ENCODE measurements at regions not wholly inside any gene's neighbourhood (a gene's known extent, or its start where the extent isn't known, plus 50 kb on each side); places are given as distances from the start of the nearest gene placed in this dataset.

DNA sequence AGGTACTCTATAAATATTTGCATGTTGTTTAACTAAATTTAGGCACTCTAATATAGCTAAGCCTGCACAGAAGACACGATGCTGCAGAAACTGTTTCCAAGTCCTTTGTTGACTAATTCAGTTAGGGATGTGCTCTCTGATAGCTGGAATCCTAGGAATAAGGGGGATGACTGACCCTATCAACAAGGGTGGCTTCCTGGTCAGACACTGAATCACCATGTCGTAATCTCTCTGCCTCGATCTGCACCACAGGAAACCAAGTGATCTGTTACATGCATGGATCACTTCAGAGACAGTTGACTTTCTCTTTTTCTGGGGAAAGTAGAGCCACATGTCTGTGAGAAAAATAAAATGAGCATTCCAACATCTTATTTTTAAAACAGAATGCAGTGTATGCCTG, 169.1 kb downstream of the GUCY2F start:
- DNase-seq (ENCODE audit: low read depth in 2 of 2), result no peak

DNA sequence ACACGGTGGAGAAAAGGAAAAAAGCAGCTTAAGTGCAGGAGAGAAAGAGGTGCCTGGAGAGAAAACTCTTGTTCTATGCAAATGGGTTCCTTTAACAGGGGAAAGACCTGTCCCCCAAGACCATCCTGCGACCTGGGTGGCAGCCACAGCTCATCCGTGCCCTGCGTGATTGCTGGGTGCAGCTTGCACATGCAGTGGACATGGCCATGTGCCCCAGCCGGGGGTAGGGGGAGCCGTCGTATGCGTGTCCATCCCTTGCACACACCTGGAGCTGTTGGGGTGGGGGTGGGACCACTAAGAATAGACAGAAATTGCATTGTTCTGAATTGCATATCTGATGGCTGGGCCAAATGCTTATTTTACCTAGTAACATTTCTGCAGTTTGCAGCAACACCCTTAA, 171.9 kb downstream of the GUCY2F start:
- DNase-seq (ENCODE audit: low read depth in 2 of 2), result no peak

DNA sequence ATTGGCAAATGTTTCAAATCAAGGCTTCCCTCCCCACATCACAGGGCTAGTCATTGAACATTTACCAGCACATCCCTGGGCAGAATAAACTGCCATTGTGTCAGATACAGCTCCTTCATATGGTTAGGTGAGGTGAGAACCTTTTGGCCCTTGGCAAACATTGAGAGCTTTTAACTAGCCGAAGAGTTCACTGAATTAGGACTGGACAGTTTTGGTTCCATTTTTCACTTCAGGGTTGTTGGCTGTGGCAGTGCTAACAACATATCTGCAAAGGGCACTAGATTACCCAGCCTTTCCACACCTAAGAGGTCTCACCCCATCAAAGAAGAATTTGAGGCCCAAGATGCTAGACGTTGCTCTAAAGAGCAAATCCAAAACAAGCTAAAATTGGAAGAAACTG, 180.7 kb downstream of the GUCY2F start:
- DNase-seq (ENCODE audit: low read depth in 2 of 2), result no peak

DNA sequence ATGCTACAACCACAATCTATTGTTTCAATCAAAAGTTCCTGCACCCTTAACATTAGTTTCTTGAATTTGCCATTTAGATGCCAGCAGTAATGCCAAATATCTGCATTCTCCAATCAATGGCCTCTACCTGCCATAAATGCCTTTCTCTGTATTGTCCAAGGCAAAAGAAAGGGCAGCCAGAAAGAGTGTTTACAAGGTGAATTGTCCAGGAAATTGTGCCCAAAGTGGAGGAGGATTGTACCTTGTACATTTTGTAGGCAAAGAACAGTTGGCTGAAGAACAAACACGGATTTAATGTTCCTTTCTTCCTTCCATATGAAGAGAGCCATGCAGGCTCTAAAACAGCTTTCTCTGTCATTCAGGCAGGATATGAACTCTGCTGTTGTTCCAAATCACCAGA, 181.5 kb downstream of the GUCY2F start:
- no peak for DNase-seq (ENCODE audit: low read depth in 2 of 2)

DNA sequence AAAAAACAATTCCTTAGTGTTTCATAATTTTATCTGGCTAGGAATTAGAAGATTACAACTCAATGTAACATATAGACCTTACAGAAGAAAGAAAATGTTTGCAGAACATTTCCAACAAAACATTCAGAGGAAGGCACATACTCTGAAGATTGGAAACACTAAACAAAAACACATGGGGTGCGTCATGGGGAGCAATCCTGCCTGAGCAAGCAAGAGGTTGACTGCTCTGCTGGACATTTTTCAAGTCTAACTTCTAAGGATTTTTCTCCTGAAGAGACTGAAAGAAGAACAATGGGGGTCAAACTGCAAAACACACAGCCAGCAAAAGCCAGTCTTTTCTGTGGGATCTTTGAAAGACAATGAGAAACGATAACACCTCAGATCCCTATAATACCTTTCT, 182.8 kb downstream of the GUCY2F start:
- no peak for DNase-seq (ENCODE audit: low read depth in 2 of 2)

DNA sequence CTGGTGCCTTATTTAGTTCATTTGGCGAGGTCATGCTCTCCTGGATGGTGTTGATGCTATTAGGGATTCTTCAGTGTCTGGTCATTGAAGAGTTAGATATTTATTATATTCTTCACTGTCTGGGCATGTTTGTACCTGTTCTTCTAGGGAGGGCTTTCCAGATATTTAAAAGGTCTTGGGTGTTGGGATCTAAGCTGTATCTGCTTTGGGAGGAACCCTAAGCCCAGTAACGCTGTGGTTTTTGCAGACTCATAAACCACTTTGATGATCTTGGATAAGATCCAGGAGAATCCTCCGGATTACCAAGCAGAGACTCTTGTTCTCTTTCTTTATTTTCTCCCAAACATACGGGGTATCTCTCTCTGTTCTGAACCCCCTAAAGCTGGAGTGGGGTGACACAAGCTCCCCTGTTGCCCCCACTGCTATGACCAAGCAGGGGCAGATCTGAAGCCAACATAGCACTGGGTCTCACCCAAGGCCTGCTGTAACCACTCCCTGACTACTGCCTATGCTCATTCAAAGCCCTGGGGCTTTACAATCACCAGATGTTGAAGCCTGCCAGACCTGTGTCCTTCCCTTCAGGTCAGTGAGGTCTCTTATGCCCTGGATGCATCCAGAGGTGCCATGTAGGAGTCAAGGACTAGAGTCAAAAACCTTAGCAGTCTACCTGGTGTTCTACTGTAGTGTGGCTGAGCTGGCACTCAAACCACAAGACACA, 187.6 kb downstream of the GUCY2F start:
- no peak for DNase-seq (ENCODE audit: low read depth in 2 of 2)

DNA sequence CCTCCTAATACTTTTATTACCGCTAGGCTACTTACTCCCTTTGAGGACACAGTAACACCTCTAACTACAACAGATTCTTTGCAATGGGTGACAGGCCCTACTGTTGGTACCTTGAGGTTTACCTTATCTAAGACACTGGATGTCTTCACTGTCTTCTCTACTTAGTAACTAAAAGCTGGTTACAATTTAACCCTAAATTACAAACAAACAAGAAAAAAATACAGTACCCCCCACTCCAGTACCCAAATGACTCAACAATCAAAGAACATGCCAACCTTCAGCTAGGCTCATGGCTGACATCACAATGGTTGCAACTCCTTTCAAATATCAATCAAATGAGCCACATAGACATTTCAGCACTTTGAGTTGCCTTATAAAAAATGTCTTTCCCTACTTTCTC, 198.0 kb downstream of the GUCY2F start:
- DNase-seq (ENCODE audit: low read depth in 2 of 2), result no peak

DNA sequence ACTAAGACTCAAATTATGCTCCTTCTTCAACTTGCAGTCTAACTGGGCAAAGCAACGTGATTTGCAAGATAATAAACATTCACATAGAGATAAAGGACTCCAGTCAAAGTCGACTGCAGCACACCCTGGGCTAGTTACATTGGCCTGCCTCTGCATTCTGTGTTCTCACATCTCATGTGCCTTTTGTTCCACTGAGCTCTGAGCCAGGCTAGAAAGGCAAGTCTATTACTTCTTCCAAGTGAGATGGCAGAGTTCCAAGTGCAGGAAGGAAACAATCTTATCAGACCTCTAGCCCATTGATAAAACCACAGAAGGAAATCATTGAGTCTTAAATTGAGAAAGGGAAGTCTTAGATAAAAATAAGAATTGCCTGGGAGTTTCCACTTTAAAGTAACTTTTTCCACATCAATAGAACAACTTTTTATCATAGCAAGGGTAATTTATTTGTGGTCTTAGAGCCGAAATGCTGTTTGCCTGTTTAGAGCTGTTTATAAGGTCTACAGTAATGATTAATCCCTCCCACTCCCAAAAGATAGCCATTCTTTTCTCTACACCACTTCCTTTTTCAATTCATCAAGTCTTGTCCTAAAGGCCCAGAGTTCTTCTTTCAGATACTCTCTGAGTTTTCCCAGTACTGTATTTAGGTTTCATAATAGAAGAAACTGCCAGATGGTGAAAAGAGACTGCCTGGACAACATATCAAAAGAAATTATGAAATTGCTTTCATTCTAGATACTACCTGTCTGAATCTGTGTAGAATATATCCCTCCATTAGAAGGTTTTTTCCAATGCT, 200.2 kb downstream of the GUCY2F start:
- DNase-seq (ENCODE audit: low read depth in 2 of 2), result no peak

DNA sequence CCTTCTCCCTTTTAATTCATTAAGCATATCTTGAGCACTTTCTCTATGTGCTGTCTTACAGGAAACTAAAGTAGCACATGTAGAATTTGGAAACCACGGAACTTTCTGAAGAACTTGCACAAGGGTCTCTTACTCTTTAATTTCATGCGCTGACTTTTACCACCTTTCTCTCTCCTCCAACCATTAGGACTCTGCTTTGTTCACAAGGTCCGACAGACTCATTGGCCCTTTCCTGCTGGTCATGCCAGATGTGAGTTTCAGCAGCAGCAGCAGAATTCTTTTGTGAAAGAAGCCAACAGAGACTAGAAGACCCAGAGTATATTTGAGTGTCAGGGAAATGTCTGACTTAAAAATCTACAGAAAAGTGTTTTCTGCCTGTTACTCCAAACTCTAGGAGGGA, 207.1 kb downstream of the GUCY2F start:
- DNase-seq (ENCODE audit: low read depth in 2 of 2), result no peak

DNA sequence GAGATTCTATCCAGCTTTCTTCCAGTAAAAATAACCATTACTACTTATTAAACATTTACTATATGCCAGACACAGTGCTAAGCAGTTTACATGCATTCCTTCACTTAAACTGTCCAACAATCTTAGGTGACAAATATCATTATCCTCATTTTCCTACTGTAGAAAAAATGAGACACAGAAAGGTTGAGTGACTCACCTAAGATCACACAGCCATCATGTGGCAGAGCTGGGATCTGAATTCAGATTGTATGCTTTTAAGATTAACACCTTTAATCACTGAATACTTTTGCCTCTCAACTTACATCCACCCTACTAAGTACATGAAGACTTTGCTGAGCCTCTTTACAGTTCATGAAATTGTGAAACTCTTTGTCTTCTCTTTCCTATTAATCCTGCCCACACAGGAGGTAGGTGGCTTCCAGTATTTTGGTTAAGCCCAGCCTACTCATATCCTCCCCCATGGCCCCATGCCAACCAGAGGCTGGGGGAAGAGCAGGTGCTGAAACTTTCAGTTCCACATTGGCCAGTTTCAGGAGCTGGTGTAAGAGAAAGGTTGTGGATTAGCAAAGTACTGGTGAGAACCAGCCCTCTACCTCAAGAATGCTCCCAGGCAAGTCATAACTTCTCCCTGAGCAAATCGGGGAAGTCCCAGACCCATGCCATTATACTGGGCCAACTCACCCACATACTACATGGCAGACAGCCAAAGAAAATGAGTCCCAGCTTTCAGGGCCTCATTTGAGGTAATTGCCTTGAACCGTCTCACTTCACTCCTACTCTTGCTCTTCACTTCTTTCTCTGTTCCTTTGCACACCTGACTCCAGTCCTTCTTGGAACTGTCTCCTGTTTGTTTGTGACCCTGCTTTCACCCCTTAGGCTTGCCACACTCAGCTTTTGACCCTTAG, 211.1 kb downstream of the GUCY2F start:
- DNase-seq (ENCODE audit: low read depth in 2 of 2), result peak; percentile 31 to 58

DNA sequence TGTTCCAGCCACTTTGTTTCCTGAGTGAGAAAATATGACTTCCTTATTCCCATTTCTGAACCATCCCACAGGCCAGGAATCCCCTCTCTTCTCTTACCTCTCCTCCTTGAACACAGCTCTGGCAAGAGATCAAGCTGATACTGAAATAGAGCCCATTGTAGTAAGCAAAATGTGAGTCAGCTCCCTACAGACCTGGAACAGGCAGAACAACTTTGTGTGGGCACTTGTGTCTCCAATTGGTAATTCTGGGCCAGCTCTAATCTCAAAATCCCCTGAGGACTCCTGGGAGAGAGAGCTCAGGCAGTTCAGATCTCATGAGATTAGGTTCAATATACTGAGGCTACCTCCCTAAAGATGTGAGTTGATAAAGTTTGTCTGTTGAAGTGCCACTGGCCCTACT, 213.5 kb downstream of the GUCY2F start:
- no peak for DNase-seq (ENCODE audit: low read depth in 2 of 2)

DNA sequence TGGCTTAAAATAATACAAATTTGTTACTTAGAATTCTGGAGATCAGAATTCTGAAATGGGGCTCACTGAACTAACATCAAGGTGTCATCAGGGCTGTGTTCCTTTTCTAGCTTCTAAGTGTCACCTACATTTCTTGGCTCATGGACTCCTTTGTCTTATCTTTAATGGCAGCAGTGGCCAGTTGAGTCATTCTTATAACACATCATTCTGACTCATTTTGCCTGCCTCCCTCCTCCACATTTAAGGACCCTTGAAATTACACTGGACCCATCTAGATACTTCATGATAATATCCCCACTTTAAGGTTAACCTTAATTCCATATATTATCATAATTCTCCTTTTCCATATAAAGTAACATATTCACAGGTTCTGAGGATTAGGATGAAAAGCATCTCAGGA, 215.9 kb downstream of the GUCY2F start:
- DNase-seq (ENCODE audit: low read depth in 2 of 2), result no peak

DNA sequence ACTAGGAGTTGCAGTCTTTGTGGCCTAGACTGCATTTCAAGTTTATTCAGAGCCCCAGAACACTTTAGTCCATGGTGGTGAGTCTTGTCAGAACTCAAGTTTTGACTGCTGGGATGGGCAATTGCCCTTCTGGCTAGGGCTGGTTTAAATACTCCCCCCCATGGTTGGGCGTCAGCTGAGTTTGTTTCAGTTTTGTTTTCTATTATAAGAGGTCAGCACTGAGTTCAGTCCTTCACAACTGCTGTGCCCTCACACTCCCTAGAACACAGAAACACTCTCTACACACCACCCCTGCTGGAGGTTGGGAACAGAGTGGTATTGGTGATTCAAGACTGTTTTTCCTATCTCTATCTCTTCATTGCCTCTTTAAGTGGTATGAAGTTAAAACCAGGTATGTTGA, 217.0 kb downstream of the GUCY2F start:
- no peak for DNase-seq (ENCODE audit: low read depth in 2 of 2)

DNA sequence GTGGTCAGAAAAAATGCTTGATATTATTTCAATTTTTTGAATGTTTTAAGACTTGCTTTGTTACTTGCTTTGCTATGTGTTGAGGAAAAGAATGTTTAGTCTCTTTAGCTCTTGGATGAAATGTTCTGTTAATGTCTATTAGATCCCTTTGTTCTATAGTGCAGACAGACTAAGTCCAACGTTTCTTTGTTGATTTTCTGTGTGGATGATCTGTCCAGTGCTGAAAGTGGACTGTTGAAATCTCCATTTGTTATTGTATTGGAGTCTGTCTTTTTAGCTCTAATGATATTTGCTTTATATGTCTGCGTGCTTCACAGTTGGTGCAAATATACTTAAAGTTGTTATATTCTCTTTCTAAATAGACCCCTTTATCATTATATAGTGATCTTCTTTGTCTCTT, 220.6 kb downstream of the GUCY2F start:
- no peak for DNase-seq (ENCODE audit: low read depth in 2 of 2)

DNA sequence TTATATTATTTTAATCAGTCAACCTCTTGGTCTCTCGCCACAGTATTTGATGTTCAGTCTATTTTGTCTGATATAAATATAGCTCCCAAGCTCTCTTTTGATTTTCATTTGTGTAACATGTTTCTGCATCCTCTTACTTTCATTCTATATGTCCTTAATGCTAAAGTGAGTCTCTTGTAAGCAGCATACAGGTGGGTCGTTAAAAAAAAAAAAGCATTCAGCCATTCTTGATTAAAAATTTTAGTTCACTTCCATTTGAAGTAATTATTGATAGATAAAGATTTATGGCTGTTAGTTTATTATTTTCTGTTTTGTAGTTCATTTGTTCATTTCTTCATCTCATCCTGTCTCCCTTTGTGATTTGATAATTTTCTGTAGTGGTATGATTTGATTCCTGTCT, 229.1 kb downstream of the GUCY2F start:
- DNase-seq (ENCODE audit: low read depth in 2 of 2), result no peak

DNA sequence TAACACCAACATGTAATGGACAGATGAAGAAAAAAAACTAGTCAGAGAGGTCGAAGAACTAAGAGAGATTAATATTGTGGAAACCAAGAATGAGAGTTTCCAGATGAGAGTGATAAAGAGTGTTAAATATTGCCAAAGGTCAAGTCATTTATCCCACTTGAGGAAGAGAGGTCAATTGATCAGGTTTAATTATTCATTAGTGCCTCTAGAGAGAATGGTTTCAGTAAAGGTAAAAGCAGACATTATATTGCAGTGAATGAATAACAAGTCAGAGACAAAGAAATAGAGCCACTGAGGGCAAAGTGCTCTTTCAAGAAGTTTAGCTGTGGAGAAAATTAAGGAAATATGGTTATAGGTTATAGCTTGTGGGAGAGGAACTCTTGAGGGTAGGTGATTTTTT, 263.1 kb downstream of the GUCY2F start:
- no peak for DNase-seq (ENCODE audit: low read depth in 2 of 2)

DNA sequence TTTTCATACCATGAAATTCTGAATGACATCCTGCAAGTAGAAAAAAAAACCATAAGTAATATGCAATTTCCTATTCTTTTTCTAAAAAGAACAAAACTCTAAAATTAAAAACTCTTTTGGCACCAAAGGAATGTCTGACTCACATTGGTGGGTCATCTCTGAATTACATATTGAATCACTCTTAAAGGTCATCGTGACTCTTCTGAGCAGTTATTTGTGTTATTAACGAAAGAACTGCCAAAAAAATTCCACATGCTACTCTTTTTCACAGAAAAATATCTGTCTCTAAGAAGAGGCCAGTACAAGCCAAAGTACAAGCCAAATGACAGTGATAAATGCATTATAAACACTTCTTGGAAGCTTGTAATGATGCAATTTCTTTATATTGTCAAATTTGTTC, 282.2 kb downstream of the GUCY2F start:
- no peak for DNase-seq (ENCODE audit: low read depth in 2 of 2)

DNA sequence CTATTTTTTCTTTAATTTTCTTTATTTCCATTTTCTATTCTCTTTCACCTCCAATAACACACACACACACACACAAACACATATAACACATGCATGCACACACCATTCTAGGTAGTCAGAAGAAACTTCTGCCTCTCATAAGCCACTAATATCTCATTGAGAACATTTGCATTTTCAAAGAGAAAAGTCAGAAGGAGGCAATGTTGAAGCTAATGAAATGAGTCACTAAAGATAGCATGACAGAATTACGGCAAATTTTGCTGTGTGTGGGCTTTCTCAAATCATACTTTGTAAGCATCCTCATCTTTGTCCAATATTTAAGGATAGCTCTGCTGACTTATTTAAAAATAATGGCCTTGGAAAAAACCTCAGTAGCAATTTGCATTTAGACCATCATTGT, 291.3 kb downstream of the GUCY2F start:
- no peak for DNase-seq (ENCODE audit: low read depth in 2 of 2)

DNA sequence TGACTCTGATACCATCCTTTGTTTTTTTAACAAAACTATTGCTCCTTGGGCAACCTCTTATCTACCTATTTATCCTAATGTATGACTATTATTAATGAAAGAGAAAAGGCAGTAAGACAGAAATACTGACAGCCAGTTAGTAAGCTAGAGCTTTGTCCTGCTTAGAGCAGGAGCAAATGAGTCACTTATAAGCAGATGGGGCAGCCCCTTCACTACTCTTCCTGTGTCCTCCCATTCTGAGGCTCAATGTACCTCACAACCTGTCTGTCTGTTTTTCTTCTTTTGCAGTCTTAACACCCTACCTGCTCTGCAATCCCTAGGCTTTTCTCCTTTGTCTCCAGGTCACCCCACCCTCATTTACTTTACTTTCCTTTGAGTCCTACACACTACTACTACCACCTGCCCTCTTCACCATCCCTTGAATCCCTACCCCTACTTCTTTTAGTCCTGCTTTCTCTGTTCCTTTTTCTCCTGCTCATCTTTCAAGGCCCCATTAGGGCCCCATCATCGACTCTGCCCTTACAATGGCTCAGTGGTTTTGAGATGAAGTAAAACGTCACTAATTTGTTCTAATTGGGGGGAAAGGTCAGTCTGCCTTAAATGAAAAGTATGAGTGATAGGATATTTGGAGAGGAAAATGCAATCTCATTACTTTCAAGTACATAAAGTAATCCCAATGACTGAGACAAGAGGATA, 294.3 kb downstream of the GUCY2F start:
- DNase-seq (ENCODE audit: low read depth in 2 of 2), result no peak

DNA sequence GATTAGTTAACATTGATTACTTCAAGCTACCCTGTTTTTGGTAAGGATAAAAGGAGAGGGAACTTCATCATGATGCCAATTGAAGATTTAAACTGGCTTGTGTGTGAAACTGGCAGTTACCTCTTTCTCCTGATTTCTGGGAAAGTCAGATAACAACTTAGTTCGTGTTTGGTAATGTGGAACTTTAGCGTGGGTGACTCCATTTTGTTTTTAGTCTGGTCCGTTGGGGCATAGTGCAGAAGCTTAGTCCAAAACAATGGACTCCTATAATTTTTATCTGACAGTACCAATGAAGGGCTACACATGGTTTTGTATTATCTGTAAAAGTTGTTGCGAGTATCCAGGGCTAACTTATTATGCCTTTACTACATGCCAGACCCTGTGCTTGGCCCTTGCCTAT, 294.9 kb downstream of the GUCY2F start:
- no peak for DNase-seq (ENCODE audit: low read depth in 2 of 2)

DNA sequence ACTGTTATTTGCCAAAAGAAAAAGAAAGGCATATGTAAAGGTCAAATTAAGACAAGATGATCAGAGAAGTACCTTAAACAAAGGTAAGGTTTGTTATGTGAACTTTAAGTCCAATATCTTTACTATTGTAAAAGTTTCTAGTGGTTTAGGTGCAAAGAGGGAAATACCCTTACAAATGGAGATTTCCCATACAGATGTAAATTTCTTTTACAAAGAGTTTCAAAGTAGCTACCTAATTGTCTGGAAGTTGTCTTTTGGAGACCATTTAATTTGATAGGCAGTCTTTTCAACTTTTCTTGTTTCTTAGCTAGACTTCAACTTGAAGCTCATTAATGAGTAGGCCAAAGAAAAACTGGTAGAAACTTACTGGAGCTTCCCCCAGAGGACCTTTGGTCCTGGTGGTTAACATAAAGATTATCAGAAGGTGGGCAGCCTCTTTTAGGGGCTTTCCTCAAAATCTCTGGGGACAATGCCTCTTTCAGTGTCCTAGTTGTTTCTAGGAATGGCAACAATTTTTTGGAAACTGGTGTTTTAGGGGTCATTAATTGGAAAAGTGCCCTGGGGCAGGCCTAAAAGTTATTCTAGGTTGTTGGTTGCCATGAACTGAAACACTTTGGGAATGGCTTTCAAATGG, 297.3 kb downstream of the GUCY2F start:
- DNase-seq (ENCODE audit: low read depth in 2 of 2), result no peak
